ENCODE measurements at regions not wholly inside any gene's neighbourhood (a gene's known extent, or its start where the extent isn't known, plus 50 kb on each side); places are given as distances from the start of the nearest gene placed in this dataset.
A peak's percentile ranks its signal among the peaks of the same experiment; 100 is the strongest.

DNA sequence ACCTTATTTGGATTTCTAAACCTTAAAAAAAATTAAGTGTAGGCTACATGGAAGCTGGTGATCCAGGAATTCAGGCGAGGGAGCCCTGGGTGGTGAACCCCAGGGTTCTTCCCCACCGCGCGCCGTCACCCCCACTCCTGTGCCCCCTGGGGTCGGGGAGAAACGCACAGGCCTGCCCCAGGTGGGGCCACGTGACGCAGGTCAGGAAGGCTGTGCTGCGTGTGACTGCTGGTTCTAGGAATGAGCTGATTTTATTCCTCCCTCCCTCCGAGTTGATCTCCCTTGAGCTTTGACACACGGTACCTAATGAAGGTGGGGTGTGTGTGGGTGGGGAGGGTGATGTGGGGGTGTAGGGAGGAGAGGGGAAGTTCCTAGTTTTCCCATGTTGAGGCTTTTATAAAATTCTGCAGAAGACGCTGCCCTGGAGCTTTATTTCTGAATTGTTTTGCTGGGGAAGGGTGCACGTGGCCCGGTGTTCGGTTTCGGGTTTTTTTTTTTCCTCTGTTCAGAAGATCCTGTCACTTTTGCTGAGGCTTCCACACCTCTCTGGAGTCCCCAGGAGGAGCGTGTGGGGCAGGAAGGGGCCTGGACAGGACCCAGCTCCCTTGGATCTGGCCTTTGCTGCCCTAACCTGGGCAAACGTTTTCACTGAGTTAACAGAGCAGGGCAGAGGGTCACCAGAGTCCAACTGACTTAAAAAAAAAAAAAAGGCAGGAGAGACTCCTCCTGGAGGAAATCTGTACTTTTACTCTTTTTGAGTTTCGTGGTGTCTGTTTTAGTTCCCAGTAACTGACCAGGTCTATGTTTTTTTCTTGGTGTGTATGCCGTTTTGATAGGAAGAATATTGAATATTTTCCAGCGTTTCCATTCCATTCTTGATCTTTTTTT lies 55.8 kb upstream of the GSE1 start (continued):
- 0 out of 4 replicates have a peak, but pooled peaks of 1 of the 2 experiments have one; percentile 9 for TF ChIP-seq EP300 (IDR thresholded peaks at IDR 0.05; ENCODE audit: low read depth in 2 of 2, low read length in 2 of 2)
- no peak for TF ChIP-seq EP300 (CRISPR knock-in tag; IDR thresholded peaks at IDR 0.05; ENCODE audit: borderline replicate concordance)
- TF ChIP-seq GZF1 (CRISPR knock-in tag; IDR thresholded peaks at IDR 0.05) = no peak
- TF ChIP-seq MTA1 (CRISPR knock-in tag; IDR thresholded peaks at IDR 0.05; ENCODE audit: borderline replicate concordance) = peak; percentile 70; the same call in 1 of the 2 replicates
- TF ChIP-seq GLMP (CRISPR knock-in tag; IDR thresholded peaks at IDR 0.05; ENCODE audit: borderline replicate concordance) = no peak
- TF ChIP-seq, protein P1, sequence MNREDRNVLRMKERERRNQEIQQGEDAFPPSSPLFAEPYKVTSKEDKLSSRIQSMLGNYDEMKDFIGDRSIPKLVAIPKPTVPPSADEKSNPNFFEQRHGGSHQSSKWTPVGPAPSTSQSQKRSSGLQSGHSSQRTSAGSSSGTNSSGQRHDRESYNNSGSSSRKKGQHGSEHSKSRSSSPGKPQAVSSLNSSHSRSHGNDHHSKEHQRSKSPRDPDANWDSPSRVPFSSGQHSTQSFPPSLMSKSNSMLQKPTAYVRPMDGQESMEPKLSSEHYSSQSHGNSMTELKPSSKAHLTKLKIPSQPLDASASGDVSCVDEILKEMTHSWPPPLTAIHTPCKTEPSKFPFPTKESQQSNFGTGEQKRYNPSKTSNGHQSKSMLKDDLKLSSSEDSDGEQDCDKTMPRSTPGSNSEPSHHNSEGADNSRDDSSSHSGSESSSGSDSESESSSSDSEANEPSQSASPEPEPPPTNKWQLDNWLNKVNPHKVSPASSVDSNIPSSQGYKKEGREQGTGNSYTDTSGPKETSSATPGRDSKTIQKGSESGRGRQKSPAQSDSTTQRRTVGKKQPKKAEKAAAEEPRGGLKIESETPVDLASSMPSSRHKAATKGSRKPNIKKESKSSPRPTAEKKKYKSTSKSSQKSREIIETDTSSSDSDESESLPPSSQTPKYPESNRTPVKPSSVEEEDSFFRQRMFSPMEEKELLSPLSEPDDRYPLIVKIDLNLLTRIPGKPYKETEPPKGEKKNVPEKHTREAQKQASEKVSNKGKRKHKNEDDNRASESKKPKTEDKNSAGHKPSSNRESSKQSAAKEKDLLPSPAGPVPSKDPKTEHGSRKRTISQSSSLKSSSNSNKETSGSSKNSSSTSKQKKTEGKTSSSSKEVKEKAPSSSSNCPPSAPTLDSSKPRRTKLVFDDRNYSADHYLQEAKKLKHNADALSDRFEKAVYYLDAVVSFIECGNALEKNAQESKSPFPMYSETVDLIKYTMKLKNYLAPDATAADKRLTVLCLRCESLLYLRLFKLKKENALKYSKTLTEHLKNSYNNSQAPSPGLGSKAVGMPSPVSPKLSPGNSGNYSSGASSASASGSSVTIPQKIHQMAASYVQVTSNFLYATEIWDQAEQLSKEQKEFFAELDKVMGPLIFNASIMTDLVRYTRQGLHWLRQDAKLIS (CRISPR knock-in tag; IDR thresholded peaks at IDR 0.05) = no peak
- TF ChIP-seq, protein P2, sequence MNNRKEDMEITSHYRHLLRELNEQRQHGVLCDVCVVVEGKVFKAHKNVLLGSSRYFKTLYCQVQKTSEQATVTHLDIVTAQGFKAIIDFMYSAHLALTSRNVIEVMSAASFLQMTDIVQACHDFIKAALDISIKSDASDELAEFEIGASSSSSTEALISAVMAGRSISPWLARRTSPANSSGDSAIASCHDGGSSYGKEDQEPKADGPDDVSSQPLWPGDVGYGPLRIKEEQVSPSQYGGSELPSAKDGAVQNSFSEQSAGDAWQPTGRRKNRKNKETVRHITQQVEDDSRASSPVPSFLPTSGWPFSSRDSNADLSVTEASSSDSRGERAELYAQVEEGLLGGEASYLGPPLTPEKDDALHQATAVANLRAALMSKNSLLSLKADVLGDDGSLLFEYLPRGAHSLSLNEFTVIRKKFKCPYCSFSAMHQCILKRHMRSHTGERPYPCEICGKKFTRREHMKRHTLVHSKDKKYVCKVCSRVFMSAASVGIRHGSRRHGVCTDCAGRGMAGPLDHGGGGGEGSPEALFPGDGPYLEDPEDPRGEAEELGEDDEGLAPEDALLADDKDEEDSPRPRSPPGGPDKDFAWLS (CRISPR knock-in tag; IDR thresholded peaks at IDR 0.05; ENCODE audit: borderline replicate concordance) = no peak
- no peak for TF ChIP-seq XRCC5 (optimal IDR thresholded peaks at IDR 0.05; ENCODE audit: low read length)
- 0 out of 2 replicates have a peak, but pooled peaks have one; percentile 6 for TF ChIP-seq SOX5 (CRISPR knock-in tag; IDR thresholded peaks at IDR 0.05; ENCODE audit: borderline replicate concordance)
- TF ChIP-seq RFX1 (IDR thresholded peaks at IDR 0.05) = no peak
- no peak for TF ChIP-seq MLX (CRISPR knock-in tag; IDR thresholded peaks at IDR 0.05)
- TF ChIP-seq ZNF430 (CRISPR knock-in tag; IDR thresholded peaks at IDR 0.05) = peak; percentile 20
- 0 out of 2 replicates have a peak, but pooled peaks have one; percentile 51 for TF ChIP-seq BRCA1 (CRISPR knock-in tag; IDR thresholded peaks at IDR 0.05)
- TF ChIP-seq MXI1 (IDR thresholded peaks at IDR 0.05; ENCODE audit: borderline replicate concordance, low read depth, low read length) = peak; percentile 7; the same call in 1 of the 3 replicates
- TF ChIP-seq ZNF574 (CRISPR knock-in tag; IDR thresholded peaks at IDR 0.05) = no peak; the same call in 1 of the 2 replicates
- TF ChIP-seq ZBTB2 (CRISPR knock-in tag; IDR thresholded peaks at IDR 0.05; ENCODE audit: low read depth) = no peak
- peak; percentile 70 for TF ChIP-seq ZNF232 (CRISPR knock-in tag; IDR thresholded peaks at IDR 0.05; ENCODE audit: borderline replicate concordance)
